IPS-18a (cell line): ENCODE measurements at regions not wholly inside any gene's neighbourhood (a gene's known extent, or its start where the extent isn't known, plus 50 kb on each side); places are given as distances from the start of the nearest gene placed in this dataset.
"Not testable (repeated sequence)": the region's sequence is repeated elsewhere in the genome, so short reads cannot be mapped to it uniquely, and the experiment has no call there.

Source experiments
- H3K27ac ChIP-seq: one replicate; pipeline ENCODE4 v1.5.1; 2013; ENCODE audit warnings: low read length
- H3K27me3 ChIP-seq: one replicate; pipeline ENCODE4 v1.6.1; 2013; ENCODE audit warnings: mild to moderate bottlenecking, low read length; ENCODE audit not compliant: control insufficient read depth, insufficient read depth
- H3K36me3 ChIP-seq: one replicate; pipeline ENCODE4 v1.6.1; 2013; ENCODE audit warnings: low read depth, low read length; ENCODE audit not compliant: control insufficient read depth
- H3K4me1 ChIP-seq: one replicate; pipeline ENCODE4 v1.6.1; 2013; ENCODE audit warnings: low read depth, low read length; ENCODE audit not compliant: control insufficient read depth
- H3K4me3 ChIP-seq: one replicate; pipeline ENCODE4 v1.5.1; 2013; ENCODE audit warnings: low read length
- H3K9ac ChIP-seq: one replicate; pipeline ENCODE4 v1.6.1; 2013; ENCODE audit warnings: mild to moderate bottlenecking, low read length, moderate library complexity
- H3K9me3 ChIP-seq: one replicate; pipeline ENCODE4 v1.6.1; 2013; ENCODE audit warnings: low read depth, low read length; ENCODE audit not compliant: control insufficient read depth

GRCh38 chr22:49457146-49457545, 370.5 kb downstream of the BRD1 start:
- Histone ChIP-seq H3K27me3 (peaks cover 8% of the 10 kb centered on the region), H3K27ac (no peak overlapping the region), H3K9ac (no peak overlapping the region), H3K4me1 (no peaks in the 10 kb centered on the region), H3K9me3 (no peaks in the 10 kb centered on the region), H3K4me3 (no peak overlapping the region), H3K36me3 (no peaks in the 10 kb centered on the region)

GRCh38 chr22:49455595-49455994, 372.1 kb downstream of the BRD1 start:
- peaks cover 7% of the 10 kb centered on the region for H3K4me1 ChIP-seq
- H3K27ac ChIP-seq: no peak overlapping the region
- no peak overlapping the region for H3K4me3 ChIP-seq
- no peak overlapping the region for H3K9ac ChIP-seq
- H3K27me3 ChIP-seq: peaks cover 23% of the 10 kb centered on the region
- no peaks in the 10 kb centered on the region for H3K9me3 ChIP-seq
- no peaks in the 10 kb centered on the region for H3K36me3 ChIP-seq

DNA sequence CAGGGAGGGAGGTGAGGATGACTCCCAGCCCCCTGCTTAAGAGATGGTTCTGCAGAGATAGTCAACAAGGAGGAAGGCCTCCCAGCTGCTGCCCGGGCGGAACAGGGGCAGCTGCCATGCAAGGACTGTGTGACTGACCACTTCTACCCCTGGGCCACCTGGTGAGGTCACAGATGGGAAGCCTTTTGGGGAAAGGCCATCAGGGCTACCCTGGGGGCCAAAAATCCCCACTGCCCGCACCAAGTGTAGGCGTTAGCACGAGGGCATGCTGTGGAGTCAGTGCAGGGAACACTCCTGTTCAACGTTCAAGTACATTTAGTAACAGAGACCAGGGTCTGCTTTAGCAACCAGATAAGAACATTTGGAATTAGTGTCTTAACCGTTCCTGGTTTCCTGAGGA, 372.9 kb downstream of the BRD1 start:
- Histone ChIP-seq H3K9me3 (no peaks in the 10 kb centered on the region), H3K4me3 (no peak overlapping the region), H3K36me3 (no peaks in the 10 kb centered on the region), H3K4me1 (peaks cover 13% of the 10 kb centered on the region), H3K9ac (no peak overlapping the region), H3K27ac (no peak overlapping the region), H3K27me3 (peaks cover 26% of the 10 kb centered on the region)

DNA sequence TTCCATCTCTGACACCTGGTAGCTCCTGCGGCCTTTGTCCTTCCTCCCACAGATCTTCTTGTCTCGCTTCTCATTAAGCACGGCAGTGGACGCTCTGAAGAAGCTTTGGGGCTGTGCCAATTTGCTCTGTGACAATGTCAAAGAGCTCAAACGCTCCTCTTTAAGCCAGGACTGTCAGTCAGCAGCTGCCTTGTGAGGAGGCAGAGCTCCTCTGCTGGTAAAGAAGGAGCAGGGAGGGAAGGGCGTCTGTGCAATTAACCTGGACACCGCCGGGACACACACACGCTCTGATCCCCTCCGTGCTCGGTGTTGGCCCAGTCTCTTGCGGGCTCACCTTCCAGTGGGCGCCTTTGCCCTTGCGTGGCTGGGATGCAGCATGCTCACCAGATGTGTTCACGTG, 373.9 kb downstream of the BRD1 start:
- no peak overlapping the region for H3K27ac ChIP-seq
- H3K4me3 ChIP-seq: no peak overlapping the region
- H3K9me3 ChIP-seq: no peaks in the 10 kb centered on the region
- H3K9ac ChIP-seq: no peak overlapping the region
- H3K4me1 ChIP-seq: peaks cover 22% of the 10 kb centered on the region
- H3K27me3 ChIP-seq: peaks cover 36% of the 10 kb centered on the region
- no peaks in the 10 kb centered on the region for H3K36me3 ChIP-seq

GRCh38 chr22:49453019-49453418, 374.7 kb downstream of the BRD1 start:
- H3K9me3 ChIP-seq, H3K9ac ChIP-seq, H3K4me3 ChIP-seq, H3K36me3 ChIP-seq, H3K27ac ChIP-seq: not testable (repeated sequence)
- Histone ChIP-seq H3K4me1 (peaks cover 22% of the 10 kb centered on the region), H3K27me3 (peaks cover 43% of the 10 kb centered on the region)

DNA sequence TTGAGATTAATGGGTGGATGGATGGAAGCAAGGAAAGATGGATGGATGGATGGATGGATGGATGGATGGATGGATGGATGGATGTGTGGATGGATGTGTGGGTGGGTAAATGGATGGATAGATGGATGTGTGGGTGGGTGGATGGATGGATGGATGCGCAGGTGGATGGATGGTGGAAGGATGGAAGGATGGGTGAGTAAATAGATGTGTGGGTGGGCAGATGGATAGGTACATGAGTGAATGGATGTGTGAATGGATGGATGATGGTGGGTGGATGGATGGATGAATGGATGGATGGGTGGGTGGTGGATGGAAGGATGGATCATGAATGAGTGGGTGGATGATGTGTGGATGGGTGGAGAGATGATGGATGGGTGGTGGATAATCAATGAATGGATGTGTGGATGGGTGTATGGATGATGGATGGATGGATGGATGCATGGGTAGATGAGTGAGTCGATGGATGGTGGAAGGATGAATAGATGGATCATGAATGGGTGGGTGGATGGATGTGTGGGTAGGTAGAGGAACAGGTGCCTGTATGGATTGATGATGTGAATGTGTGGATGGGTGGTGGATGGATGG, 375.2 kb downstream of the BRD1 start:
- H3K27me3 ChIP-seq: peaks cover 45% of the 10 kb centered on the region
- H3K9ac ChIP-seq: no peak overlapping the region
- no peaks in the 10 kb centered on the region for H3K9me3 ChIP-seq
- H3K36me3 ChIP-seq: no peaks in the 10 kb centered on the region
- H3K4me3 ChIP-seq: no peak overlapping the region
- H3K4me1 ChIP-seq: peaks cover 22% of the 10 kb centered on the region
- no peak overlapping the region for H3K27ac ChIP-seq

DNA sequence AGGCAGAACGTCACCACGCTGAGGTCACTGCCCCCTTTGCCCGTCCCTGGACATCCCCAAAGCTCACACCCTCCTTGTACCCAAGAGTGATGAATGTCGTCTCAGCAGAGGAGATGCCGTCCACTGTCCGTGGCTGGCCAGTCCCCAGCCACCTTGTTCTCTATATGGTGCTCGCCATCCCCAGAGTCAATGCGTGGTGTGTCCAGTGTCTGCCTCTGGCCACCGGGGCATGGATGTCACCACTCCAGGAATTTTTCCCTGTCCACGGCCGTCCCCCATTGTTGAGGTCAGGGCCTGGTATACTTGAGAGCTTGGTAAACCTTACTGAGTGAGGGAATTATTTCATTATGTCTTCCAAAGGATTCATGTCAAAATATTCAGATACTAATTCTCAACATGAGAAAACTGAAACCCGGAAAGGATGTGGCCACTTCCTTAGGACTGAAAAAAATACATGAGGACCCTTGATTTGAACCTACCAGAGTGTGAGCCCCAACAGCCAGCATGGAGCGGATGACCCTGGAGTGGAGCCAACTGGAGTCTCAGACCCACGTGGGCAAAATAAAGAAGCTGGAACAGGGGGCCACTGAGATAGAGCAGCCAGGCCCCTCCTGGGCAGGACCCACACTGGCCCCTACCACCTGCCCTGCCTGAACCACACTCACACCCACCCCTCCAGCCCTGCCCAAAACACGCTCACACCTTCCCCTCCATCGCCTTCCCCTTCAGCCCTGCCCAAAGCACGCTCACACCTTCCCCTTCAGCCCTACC, 376.4 kb downstream of the BRD1 start:
- peaks cover 45% of the 10 kb centered on the region for H3K27me3 ChIP-seq
- no peaks in the 10 kb centered on the region for H3K36me3 ChIP-seq
- peak overlapping the region; percentile 48 for H3K4me3 ChIP-seq
- no peak overlapping the region for H3K9ac ChIP-seq
- peaks cover 22% of the 10 kb centered on the region for H3K4me1 ChIP-seq
- H3K9me3 ChIP-seq: no peaks in the 10 kb centered on the region
- no peak overlapping the region for H3K27ac ChIP-seq

DNA sequence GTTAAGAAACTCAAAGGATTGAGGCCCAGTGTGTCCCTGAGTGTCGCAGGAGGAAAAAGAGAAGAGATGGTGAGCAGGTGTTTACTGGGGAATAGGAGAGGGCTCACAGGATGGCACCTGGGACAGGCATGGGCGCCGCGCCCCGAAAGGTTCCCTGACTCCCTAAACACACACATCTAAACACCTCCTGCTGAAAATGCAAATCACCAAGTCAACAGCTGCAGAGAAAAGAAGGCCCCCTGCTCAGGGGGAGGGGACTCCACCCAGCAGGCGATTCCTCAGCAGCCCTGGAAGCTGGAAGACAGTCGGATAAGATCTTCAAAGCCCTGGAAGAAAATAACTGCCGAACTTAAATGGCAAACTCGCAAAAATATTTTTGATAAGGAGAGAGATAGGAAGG, 377.2 kb downstream of the BRD1 start:
- Histone ChIP-seq H3K9ac (no peak overlapping the region), H3K36me3 (no peaks in the 10 kb centered on the region), H3K4me3 (peak overlapping the region; percentile 48), H3K27ac (no peak overlapping the region), H3K9me3 (no peaks in the 10 kb centered on the region), H3K27me3 (peaks cover 45% of the 10 kb centered on the region), H3K4me1 (peaks cover 22% of the 10 kb centered on the region)

GRCh38 chr22:49449811-49450446, 377.7 kb downstream of the BRD1 start:
- H3K4me1 ChIP-seq: peaks cover 22% of the 10 kb centered on the region
- H3K9me3 ChIP-seq: no peaks in the 10 kb centered on the region
- H3K9ac ChIP-seq: no peak overlapping the region
- H3K27ac ChIP-seq: no peak overlapping the region
- no peaks in the 10 kb centered on the region for H3K36me3 ChIP-seq
- peaks cover 45% of the 10 kb centered on the region for H3K27me3 ChIP-seq
- peak overlapping the region; percentile 48 for H3K4me3 ChIP-seq

- H3K27me3 ChIP-seq: peaks cover 45% of the 10 kb centered on the region
- H3K36me3 ChIP-seq: no peaks in the 10 kb centered on the region
- no peaks in the 10 kb centered on the region for H3K9me3 ChIP-seq
- H3K4me3 ChIP-seq: peak overlapping the region; percentile 48
- H3K4me1 ChIP-seq: peaks cover 22% of the 10 kb centered on the region
- H3K27ac ChIP-seq: no peak overlapping the region
- H3K9ac ChIP-seq: no peak overlapping the region
Measured at GRCh38 chr22:49449377-49449776, 378.3 kb downstream of the BRD1 start.

DNA sequence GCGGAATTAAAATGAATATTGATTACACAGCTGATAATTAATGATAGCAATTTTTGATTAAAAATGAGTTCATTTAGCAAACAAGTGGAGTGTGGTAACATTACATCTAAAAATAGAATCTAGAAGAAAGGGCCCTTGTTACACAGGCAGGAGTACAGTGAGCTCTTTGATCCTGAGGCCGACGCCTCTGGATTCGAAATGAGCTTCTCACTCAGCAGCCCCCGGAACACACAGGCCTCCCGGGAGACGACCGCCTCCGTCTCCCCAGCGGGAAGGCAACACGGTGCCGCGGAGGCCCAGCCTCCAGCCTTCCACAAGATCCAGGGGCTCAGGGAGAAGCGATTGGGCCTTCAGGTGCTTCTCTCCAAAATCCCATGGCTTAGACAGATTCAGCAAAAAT, 379.1 kb downstream of the BRD1 start:
- no peak overlapping the region for H3K4me3 ChIP-seq
- H3K27me3 ChIP-seq: peaks cover 45% of the 10 kb centered on the region
- no peaks in the 10 kb centered on the region for H3K9me3 ChIP-seq
- no peak overlapping the region for H3K27ac ChIP-seq
- peaks cover 22% of the 10 kb centered on the region for H3K4me1 ChIP-seq
- no peaks in the 10 kb centered on the region for H3K36me3 ChIP-seq
- H3K9ac ChIP-seq: no peak overlapping the region
